ENCODE measurements at regions not wholly inside any gene's neighbourhood (a gene's known extent, or its start where the extent isn't known, plus 50 kb on each side); places are given as distances from the start of the nearest gene placed in this dataset.

DNA sequence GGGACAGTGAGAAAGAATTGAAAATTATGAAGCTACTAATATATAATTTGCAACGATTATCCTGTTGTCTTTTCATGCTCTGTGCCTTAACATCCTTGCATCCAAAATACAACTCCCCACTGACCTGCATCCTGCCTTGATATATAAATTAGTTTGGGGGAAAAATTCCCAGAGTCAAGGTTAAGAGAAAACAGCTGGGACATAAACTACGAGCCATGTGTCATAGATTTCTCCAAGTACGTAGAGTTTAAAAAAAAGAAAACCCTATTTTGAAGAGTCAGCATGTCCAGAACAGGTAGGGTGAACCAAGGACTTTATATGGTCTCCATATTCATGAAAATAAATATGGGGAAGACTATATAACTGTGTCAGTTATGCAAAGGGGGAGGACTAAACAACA is 123.8 kb upstream of the MARCKS start:
- H3K9ac ChIP-seq: no peak overlapping the region
- H4K20me1 ChIP-seq (ENCODE audit: insufficient read depth): no peaks in the 10 kb centered on the region
- TF ChIP-seq NRF1 (IDR thresholded peaks at IDR 0.05; ENCODE audit: low read depth, low read length) (no peak), POLR2AphosphoS5 (IDR thresholded peaks at IDR 0.05; ENCODE audit: low read depth, low read length) (no peak), RAD21 (IDR thresholded peaks at IDR 0.05; ENCODE audit: low read length) (no peak), RXRA (IDR thresholded peaks at IDR 0.05; ENCODE audit: borderline replicate concordance, low read depth) (no peak), FOXJ3 (CRISPR knock-in tag; IDR thresholded peaks at IDR 0.05) (no peak), TCF12 (IDR thresholded peaks at IDR 0.05) (no peak), EP300 (IDR thresholded peaks at IDR 0.05; ENCODE audit: borderline replicate concordance in 1 of 2, low read depth in 1 of 2, low read length in 1 of 2) (no peak), YY1 (IDR thresholded peaks at IDR 0.05; ENCODE audit: low read depth) (no peak), RCOR1 (IDR thresholded peaks at IDR 0.05; ENCODE audit: low read length) (no peak), NFIC (IDR thresholded peaks at IDR 0.05; ENCODE audit: borderline replicate concordance) (no peak), GABPA (IDR thresholded peaks at IDR 0.05; ENCODE audit: low read depth) (no peak), TEAD4 (IDR thresholded peaks at IDR 0.05; ENCODE audit: borderline replicate concordance, insufficient read depth) (no peak)
- TF ChIP-seq, protein P1, sequence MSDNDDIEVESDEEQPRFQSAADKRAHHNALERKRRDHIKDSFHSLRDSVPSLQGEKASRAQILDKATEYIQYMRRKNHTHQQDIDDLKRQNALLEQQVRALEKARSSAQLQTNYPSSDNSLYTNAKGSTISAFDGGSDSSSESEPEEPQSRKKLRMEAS (IDR thresholded peaks at IDR 0.05; ENCODE audit: low read depth): no peak
- TF ChIP-seq, protein P2, sequence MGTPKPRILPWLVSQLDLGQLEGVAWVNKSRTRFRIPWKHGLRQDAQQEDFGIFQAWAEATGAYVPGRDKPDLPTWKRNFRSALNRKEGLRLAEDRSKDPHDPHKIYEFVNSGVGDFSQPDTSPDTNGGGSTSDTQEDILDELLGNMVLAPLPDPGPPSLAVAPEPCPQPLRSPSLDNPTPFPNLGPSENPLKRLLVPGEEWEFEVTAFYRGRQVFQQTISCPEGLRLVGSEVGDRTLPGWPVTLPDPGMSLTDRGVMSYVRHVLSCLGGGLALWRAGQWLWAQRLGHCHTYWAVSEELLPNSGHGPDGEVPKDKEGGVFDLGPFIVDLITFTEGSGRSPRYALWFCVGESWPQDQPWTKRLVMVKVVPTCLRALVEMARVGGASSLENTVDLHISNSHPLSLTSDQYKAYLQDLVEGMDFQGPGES (IDR thresholded peaks at IDR 0.05; ENCODE audit: low read depth, low read length): no peak
- TF ChIP-seq, protein P3, sequence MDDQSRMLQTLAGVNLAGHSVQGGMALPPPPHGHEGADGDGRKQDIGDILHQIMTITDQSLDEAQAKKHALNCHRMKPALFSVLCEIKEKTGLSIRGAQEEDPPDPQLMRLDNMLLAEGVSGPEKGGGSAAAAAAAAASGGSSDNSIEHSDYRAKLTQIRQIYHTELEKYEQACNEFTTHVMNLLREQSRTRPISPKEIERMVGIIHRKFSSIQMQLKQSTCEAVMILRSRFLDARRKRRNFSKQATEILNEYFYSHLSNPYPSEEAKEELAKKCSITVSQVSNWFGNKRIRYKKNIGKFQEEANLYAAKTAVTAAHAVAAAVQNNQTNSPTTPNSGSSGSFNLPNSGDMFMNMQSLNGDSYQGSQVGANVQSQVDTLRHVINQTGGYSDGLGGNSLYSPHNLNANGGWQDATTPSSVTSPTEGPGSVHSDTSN (IDR thresholded peaks at IDR 0.05): no peak
- TF ChIP-seq, protein P4, sequence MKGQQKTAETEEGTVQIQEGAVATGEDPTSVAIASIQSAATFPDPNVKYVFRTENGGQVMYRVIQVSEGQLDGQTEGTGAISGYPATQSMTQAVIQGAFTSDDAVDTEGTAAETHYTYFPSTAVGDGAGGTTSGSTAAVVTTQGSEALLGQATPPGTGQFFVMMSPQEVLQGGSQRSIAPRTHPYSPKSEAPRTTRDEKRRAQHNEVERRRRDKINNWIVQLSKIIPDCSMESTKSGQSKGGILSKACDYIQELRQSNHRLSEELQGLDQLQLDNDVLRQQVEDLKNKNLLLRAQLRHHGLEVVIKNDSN (IDR thresholded peaks at IDR 0.05; ENCODE audit: borderline replicate concordance, low read depth): no peak
- TF ChIP-seq, protein P5, sequence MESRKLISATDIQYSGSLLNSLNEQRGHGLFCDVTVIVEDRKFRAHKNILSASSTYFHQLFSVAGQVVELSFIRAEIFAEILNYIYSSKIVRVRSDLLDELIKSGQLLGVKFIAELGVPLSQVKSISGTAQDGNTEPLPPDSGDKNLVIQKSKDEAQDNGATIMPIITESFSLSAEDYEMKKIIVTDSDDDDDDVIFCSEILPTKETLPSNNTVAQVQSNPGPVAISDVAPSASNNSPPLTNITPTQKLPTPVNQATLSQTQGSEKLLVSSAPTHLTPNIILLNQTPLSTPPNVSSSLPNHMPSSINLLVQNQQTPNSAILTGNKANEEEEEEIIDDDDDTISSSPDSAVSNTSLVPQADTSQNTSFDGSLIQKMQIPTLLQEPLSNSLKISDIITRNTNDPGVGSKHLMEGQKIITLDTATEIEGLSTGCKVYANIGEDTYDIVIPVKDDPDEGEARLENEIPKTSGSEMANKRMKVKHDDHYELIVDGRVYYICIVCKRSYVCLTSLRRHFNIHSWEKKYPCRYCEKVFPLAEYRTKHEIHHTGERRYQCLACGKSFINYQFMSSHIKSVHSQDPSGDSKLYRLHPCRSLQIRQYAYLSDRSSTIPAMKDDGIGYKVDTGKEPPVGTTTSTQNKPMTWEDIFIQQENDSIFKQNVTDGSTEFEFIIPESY (IDR thresholded peaks at IDR 0.05; ENCODE audit: borderline replicate concordance, low read depth): no peak
- TF ChIP-seq, protein P6, sequence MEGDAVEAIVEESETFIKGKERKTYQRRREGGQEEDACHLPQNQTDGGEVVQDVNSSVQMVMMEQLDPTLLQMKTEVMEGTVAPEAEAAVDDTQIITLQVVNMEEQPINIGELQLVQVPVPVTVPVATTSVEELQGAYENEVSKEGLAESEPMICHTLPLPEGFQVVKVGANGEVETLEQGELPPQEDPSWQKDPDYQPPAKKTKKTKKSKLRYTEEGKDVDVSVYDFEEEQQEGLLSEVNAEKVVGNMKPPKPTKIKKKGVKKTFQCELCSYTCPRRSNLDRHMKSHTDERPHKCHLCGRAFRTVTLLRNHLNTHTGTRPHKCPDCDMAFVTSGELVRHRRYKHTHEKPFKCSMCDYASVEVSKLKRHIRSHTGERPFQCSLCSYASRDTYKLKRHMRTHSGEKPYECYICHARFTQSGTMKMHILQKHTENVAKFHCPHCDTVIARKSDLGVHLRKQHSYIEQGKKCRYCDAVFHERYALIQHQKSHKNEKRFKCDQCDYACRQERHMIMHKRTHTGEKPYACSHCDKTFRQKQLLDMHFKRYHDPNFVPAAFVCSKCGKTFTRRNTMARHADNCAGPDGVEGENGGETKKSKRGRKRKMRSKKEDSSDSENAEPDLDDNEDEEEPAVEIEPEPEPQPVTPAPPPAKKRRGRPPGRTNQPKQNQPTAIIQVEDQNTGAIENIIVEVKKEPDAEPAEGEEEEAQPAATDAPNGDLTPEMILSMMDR (IDR thresholded peaks at IDR 0.05): no peak
- no peaks in the 10 kb centered on the region for H3K9me2 ChIP-seq
- 87% methylated on average over 3 of the region's 3 CpGs for WGBS (ENCODE audit: low lambda C conversion rate)
- H2AFZ ChIP-seq (ENCODE audit: low read depth): no peak overlapping the region
- no peaks in the 10 kb centered on the region for H3K27me3 ChIP-seq (ENCODE audit: insufficient read depth)
- no peak overlapping the region for H3K27ac ChIP-seq (ENCODE audit: low read depth in 2 of 2, low read length in 1 of 2)
- DNase-seq: no peak
- ChIA-PET CTCF (interaction anchor here (0.6 kb wide), 1 partner anchor 124 kb away, joined by 3 read pairs; no protein-coding TSS in a partner anchor), POLR2A (no interaction called here)
- no peak overlapping the region for H3K4me3 ChIP-seq (ENCODE audit: low read depth in 2 of 2, low read length in 1 of 2)
- H3K9me3 ChIP-seq: no peaks in the 10 kb centered on the region
- no peaks in the 10 kb centered on the region for H3F3A ChIP-seq (replicated peaks; ENCODE audit: insufficient read depth)
- no peaks in the 10 kb centered on the region for H3K36me3 ChIP-seq (replicated peaks in 1 of 2; ENCODE audit: control insufficient read depth in 1 of 2, insufficient read depth in 2 of 2, low read length in 1 of 2)
- H3K4me1 ChIP-seq (ENCODE audit: control insufficient read depth in 1 of 2, insufficient read depth in 2 of 2, low read depth in 1 of 2, low read length in 1 of 2): peaks cover 0 to 6% of the 10 kb centered on the region in 2 experiments; a peak in 2 of 4 replicates
- H3K79me2 ChIP-seq (ENCODE audit: insufficient read depth): no peaks in the 10 kb centered on the region
- H3K4me2 ChIP-seq: no peak overlapping the region

Data from SK-N-SH (cell line).